Heart right ventricle (tissue), 16 donors: ENCODE measurements at regions not wholly inside any gene's neighbourhood (a gene's known extent, or its start where the extent isn't known, plus 50 kb on each side); places are given as distances from the start of the nearest gene placed in this dataset.

Experiments
- ATAC-seq, 8 donors: fragments of 200-7000 bp; cut with Tn5 transposase; one replicate each; pipeline ENCODE4 v1.9.1; 2020; ENCODE audit warnings: mild to moderate bottlenecking in 8 of 8, moderate library complexity in 8 of 8, moderate number of reproducible peaks in 1 of 8
- DNase-seq, 2 donors: peaks; one replicate each; pipeline ENCODE4 v3.0.0-alpha.2; 2020
- H3K27ac ChIP-seq, 10 donors: fragments of 200-600 bp; sonication (generic) in 2 of 10; one replicate each; pipeline versions ENCODE4 v1.5.0 to v1.8.0; 2020 to 2022; ENCODE audit warnings: mild to moderate bottlenecking in 3 of 10
- H3K27me3 ChIP-seq, 7 donors: fragments of 200-600 bp; one replicate each; pipeline ENCODE4 v1.8.0; 2021 to 2022; ENCODE audit warnings: mild to moderate bottlenecking in 2 of 7
- H3K36me3 ChIP-seq, 9 donors: fragments of 200-600 bp; sonication (generic) in 1 of 9; one replicate each; pipeline versions ENCODE4 v1.5.0 to v1.8.0; 2020 to 2022; ENCODE audit warnings: mild to moderate bottlenecking in 2 of 9
- H3K4me1 ChIP-seq, 9 donors: fragments of 200-600 bp; sonication (generic) in 1 of 9; one replicate each; pipeline versions ENCODE4 v1.5.0 to v1.8.0; 2020 to 2022; ENCODE audit warnings: mild to moderate bottlenecking in 4 of 9
- H3K4me3 ChIP-seq, 10 donors: fragments of 200-600 bp; sonication (generic) in 2 of 10; one replicate each; pipeline versions ENCODE4 v1.5.0 to v1.8.0; 2020 to 2022; ENCODE audit warnings: mild to moderate bottlenecking in 7 of 10, moderate library complexity in 2 of 10
- H3K9me3 ChIP-seq, 11 donors: fragments of 200-600 bp in 10 of 11; sonication (generic) in 2 of 11; one replicate each; pipeline versions ENCODE4 v1.5.0 to v1.8.0; 2013 to 2022; ENCODE audit warnings: mild to moderate bottlenecking in 2 of 11, control low read depth in 1 of 11, moderate library complexity in 1 of 11
- WGBS, 2 donors: extraction: QIAGEN DNeasy Blood & Tissue Kit; methylation state at CpG; one replicate each; pipeline ENCODE4 v1.1.7; 2013; ENCODE audit warnings: inconsistent platforms in 1 of 2; 5-methylcytosine and 5-hydroxymethylcytosine counted together
- intact Hi-C, 10 donors: fragments of 100-400 bp; cut with DNase I; formaldehyde crosslinking; loops; one replicate each; pipeline versions ENCODE4 v1.11.1 to v1.14.2; 2022
- TF ChIP-seq, protein P1 (sequence below), 9 donors: fragments of 200-600 bp; sonication (generic) in 2 of 9; IDR thresholded peaks; one replicate each; pipeline versions ENCODE4 v1.5.0 to v1.8.0; 2021 to 2022; ENCODE audit warnings: antibody characterized with exemption in 9 of 9, mild to moderate bottlenecking in 5 of 9, moderate library complexity in 1 of 9
- donor health status: Arrhythmogenic right ventricular cardiomyopathy.
- donor health status: ischemic (EF 13 %, LVEDD 7.1; RV severe dilation, severe dysfunction).
- donor health status: healthy with polysubstance abuse.
- donor health status: DM: no; HTN: yes; CAD: no.
- donor health status: DM: no; HTN: no; CAD: no.
- donor health status: ischemic (EF 25% LVEDD 6.9; RV normal size, moderate dysfunction).
- donor health status: ischemic (EF 25% LVEDD 5.7; RV mildly dilated, moderate dysfunction).
- donor health status: healthy.
- donor health status: DM: yes; HTN: yes; CAD: no.
- donor health status: Ischemic cardiomyopathy.
- donor health status: ischemic (EF 35%, LVEDD 5.7; RV mildly dilated, moderate dysfunction).
- donor health status: nonischemic (EF 11% LVEDD 7.7; RV severe dilation, severe dysfunction).
- donor health status: DM: yes; HTN: yes; CAD: no.
- donor health status: PGD.
- donor health status: ischemic (EF 29% LVEDD 5.4; RV normal size, mild dysfunction).
- donor health status: nonischemic (EF 23%, LVEDD 6.1; RV moderate dilation, normal function).

DNA sequence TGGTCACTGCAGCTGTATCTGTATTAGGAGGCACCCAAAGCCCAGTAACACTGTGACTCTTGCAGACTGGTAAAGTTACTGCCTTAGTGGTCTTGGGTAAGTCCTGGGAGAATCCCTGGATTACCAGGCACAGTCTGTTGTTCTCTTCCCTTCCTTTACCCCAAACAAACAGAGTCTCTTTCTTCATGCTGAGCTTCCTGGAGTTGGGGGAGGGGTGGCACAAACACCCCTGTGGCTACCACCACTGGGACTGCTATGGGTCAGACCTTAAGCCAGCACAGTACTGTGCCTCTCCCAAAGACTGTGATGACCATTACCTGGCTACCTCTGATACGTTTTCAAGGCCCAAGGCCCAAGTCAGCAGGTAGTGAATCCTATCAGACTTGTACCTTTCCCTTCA lies 59.9 kb upstream of the FAM3C start:
- Histone ChIP-seq H3K27me3 (peaks cover 0 to 6% (median 0%) of the 10 kb centered on the region in 7 donors), H3K4me3 (no peak overlapping the region), H3K9me3 (no peaks in the 10 kb centered on the region), H3K4me1 (no peaks in the 10 kb centered on the region), H3K36me3 (no peaks in the 10 kb centered on the region), H3K27ac (no peak overlapping the region)
- intact Hi-C loops, result no loop called here
- DNase-seq, result no peak
- TF ChIP-seq, protein P1, sequence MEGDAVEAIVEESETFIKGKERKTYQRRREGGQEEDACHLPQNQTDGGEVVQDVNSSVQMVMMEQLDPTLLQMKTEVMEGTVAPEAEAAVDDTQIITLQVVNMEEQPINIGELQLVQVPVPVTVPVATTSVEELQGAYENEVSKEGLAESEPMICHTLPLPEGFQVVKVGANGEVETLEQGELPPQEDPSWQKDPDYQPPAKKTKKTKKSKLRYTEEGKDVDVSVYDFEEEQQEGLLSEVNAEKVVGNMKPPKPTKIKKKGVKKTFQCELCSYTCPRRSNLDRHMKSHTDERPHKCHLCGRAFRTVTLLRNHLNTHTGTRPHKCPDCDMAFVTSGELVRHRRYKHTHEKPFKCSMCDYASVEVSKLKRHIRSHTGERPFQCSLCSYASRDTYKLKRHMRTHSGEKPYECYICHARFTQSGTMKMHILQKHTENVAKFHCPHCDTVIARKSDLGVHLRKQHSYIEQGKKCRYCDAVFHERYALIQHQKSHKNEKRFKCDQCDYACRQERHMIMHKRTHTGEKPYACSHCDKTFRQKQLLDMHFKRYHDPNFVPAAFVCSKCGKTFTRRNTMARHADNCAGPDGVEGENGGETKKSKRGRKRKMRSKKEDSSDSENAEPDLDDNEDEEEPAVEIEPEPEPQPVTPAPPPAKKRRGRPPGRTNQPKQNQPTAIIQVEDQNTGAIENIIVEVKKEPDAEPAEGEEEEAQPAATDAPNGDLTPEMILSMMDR (IDR thresholded peaks at IDR 0.05), result no peak
- ATAC-seq, result no peak
- 76 to 86% methylated on average over 1 of the region's 1 CpG for WGBS, 2 donors

DNA sequence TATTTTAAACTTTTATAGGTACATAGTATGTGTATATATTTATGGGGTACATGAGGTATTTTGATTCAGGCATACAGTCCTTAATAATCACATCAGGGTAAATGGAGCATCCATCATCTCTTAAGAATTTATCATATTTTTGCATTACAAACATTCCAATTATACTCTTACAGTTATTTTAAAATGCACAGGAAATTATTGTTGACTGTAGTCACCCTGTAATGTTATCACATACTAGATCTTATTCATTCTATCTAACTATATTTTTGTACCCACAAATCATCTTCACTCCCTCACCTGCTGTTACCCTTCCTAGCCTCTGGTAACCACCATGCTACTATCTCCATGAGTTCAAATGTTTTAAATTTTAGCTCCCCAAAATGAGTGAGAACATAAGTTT lies 56.3 kb upstream of the FAM3C start:
- TF ChIP-seq, protein P1 (IDR thresholded peaks at IDR 0.05), result no peak
- DNase-seq (no peak), ATAC-seq (no peak)
- Histone ChIP-seq H3K36me3 (no peaks in the 10 kb centered on the region), H3K27me3 (peaks cover 0 to 6% (median 0%) of the 10 kb centered on the region in 7 donors), H3K4me3 (no peak overlapping the region), H3K4me1 (peaks cover 0 to 16% (median 7%) of the 10 kb centered on the region in 9 donors), H3K27ac (no peak overlapping the region), H3K9me3 (no peaks in the 10 kb centered on the region)
- intact Hi-C loops, result no loop called here

DNA sequence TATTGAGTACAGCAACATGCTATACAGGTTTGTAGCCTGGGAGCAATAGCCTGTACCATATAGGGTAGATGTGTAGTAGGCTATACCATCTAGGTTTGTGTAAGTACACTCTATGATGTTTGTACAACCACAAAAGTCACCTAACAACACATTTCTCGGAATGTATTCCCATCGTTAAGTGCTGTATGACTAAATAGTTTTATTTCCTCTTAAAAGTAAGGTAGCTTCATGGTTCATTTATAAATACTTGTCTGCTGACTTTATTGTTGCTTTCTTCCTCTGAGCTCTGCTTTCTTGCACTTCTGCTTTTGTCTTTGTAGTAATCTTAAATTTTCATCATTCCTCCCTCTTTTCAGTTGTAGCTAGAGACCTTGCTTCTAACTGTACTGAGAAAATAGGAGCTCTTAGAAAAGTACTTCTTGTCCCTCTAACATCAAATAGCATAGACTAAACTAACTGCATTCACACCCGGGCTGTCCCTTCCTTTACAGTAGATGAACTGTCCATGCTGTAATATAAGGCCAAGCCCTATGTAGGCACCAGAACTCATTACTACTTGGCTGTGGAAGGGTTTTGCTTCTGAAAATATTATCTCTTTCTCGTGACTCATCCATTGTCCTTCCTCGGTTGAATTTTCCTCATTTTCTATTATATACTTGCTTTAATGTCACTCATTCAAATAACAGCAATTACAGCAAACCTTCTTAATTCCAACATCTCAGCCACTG lies 55.4 kb upstream of the FAM3C start:
- Histone ChIP-seq H3K27ac (no peak overlapping the region), H3K9me3 (no peaks in the 10 kb centered on the region), H3K4me1 (peaks cover 0 to 24% (median 15%) of the 10 kb centered on the region in 9 donors), H3K27me3 (peaks cover 0 to 6% (median 0%) of the 10 kb centered on the region in 7 donors), H3K36me3 (no peaks in the 10 kb centered on the region), H3K4me3 (no peak overlapping the region)
- intact Hi-C loops, result no loop called here
- TF ChIP-seq, protein P1 (IDR thresholded peaks at IDR 0.05), result no peak
- ATAC-seq (no peak), DNase-seq (no peak)
- WGBS, 2 donors, result 90% methylated on average over 5 of the region's 5 CpGs

DNA sequence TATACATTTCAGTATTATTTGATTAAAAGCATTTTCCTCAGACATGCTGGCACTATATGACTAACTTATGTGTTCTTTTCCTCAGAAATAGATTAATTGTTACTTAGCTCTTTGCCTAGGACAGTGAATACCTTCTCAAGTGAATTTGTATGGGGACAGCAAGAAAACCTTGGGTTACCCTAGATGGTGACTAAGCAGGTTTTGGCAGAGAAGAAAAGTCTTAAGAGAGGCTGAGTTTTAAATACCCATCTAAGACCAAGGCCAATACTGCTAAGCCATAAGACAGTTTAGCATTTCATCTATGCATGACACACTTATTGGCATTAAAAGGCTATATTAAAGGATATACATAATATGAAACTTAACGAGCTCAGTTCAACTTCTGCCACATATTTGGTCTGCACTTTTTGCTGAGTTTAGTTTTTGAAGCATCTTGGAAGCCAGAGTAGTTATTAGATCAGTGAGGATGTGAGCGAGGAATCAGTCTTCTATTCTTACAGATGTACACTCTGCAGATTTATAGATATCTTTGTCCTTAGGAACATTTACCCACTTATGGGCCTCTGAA lies 54.6 kb upstream of the FAM3C start:
- no peak for DNase-seq
- Histone ChIP-seq H3K27me3 (peaks cover 0 to 6% (median 0%) of the 10 kb centered on the region in 7 donors), H3K9me3 (no peaks in the 10 kb centered on the region), H3K36me3 (no peaks in the 10 kb centered on the region), H3K4me1 (peaks cover 0 to 30% (median 15%) of the 10 kb centered on the region in 9 donors), H3K27ac (no peak overlapping the region), H3K4me3 (no peak overlapping the region)
- intact Hi-C loops, result no loop called here
- no peak for ATAC-seq
- 88 to 100% methylated on average over 2 of the region's 2 CpGs for WGBS, 2 donors
- TF ChIP-seq, protein P1 (IDR thresholded peaks at IDR 0.05), result no peak
